ENCODE measurements at regions not wholly inside any gene's neighbourhood (a gene's known extent, or its start where the extent isn't known, plus 50 kb on each side); places are given as distances from the start of the nearest gene placed in this dataset.

GRCh38 chr4:10951306-10951705 is 266.7 kb upstream of the CLNK start:
- TF ChIP-seq ELK1 (IDR thresholded peaks at IDR 0.05; ENCODE audit: low read depth, low read length) (no peak), CTCF (IDR thresholded peaks at IDR 0.05) (no peak), POLR2A (IDR thresholded peaks at IDR 0.05; ENCODE audit: low read length) (no peak), GATA3 (IDR thresholded peaks at IDR 0.05; ENCODE audit: borderline replicate concordance) (no peak), KDM1A (IDR thresholded peaks at IDR 0.05; ENCODE audit: low read depth) (no peak), RARB (CRISPR knock-in tag; IDR thresholded peaks at IDR 0.05) (no peak), HDAC2 (IDR thresholded peaks at IDR 0.05) (no peak), SMC3 (IDR thresholded peaks at IDR 0.05) (no peak), TP53 (CRISPR knock-in tag; IDR thresholded peaks at IDR 0.05) (no peak), CHD2 (IDR thresholded peaks at IDR 0.05; ENCODE audit: low read length, partially characterized antibody) (no peak), MAZ (IDR thresholded peaks at IDR 0.05; ENCODE audit: borderline replicate concordance, low read depth, low read length) (no peak), RAD21 (conservative IDR thresholded peaks at IDR 0.05 in 1 of 2, IDR thresholded peaks at IDR 0.05 in 1 of 2) (no peak), MAX (IDR thresholded peaks at IDR 0.05) (no peak)

Data from A549 (cell line).